Neural progenitor cell (in vitro differentiated cells): ENCODE measurements at regions not wholly inside any gene's neighbourhood (a gene's known extent, or its start where the extent isn't known, plus 50 kb on each side); places are given as distances from the start of the nearest gene placed in this dataset.
A peak's percentile ranks its signal among the peaks of the same experiment; 100 is the strongest.
"Not testable (repeated sequence)": the region's sequence is repeated elsewhere in the genome, so short reads cannot be mapped to it uniquely, and the experiment has no call there.

Source experiments
- DNase-seq: peaks from one replicate; pipeline ENCODE4 v3.0.0-alpha.2; 2016; ENCODE audit warnings: low spot score
- H2AFZ ChIP-seq: fragments of 200-600 bp; sonication (generic); replicated peaks from 2 replicates; pipeline ENCODE4 v1.6.1; 2016; ENCODE audit warnings: antibody characterized with exemption
- H3F3A ChIP-seq: fragments of 200-600 bp; sonication (generic); 2 replicates; pipeline ENCODE4 v1.6.1; 2016; ENCODE audit warnings: antibody characterized with exemption, low read depth
- H3K27ac ChIP-seq: fragments of 200-600 bp; sonication (generic); 2 replicates; pipeline ENCODE4 v1.5.1; 2016; ENCODE audit warnings: mild to moderate bottlenecking
- H3K27me3 ChIP-seq: fragments of 200-600 bp; sonication (generic); 2 replicates; pipeline ENCODE4 v1.6.1; 2016; ENCODE audit warnings: mild to moderate bottlenecking, moderate library complexity
- H3K36me3 ChIP-seq: fragments of 200-600 bp; sonication (generic); 2 replicates; pipeline ENCODE4 v1.5.1; 2016
- H3K4me1 ChIP-seq: fragments of 200-600 bp; sonication (generic); 2 replicates; pipeline ENCODE4 v1.6.1; 2016; ENCODE audit warnings: mixed run types
- H3K4me2 ChIP-seq: fragments of 200-600 bp; sonication (generic); 2 replicates; pipeline ENCODE4 v1.6.1; 2016
- H3K4me3 ChIP-seq: fragments of 200-600 bp; sonication (generic); 2 replicates; pipeline ENCODE4 v1.5.1; 2016
- H3K79me2 ChIP-seq: fragments of 200-600 bp; sonication (generic); 2 replicates; pipeline ENCODE4 v1.6.1; 2016; ENCODE audit warnings: low read depth
- H3K9ac ChIP-seq: fragments of 200-600 bp; sonication (generic); 2 replicates; pipeline ENCODE4 v1.6.1; 2016
- H3K9me3 ChIP-seq: fragments of 200-600 bp; sonication (generic); 2 replicates; pipeline ENCODE4 v1.5.1; 2016; ENCODE audit warnings: low read depth
- H4K20me1 ChIP-seq: fragments of 200-600 bp; sonication (generic); 2 replicates; pipeline ENCODE4 v1.6.1; 2016; ENCODE audit warnings: low read depth
- H3K27ac Mint-ChIP-seq: 3 replicates; pipeline ENCODE4 v1.8.0; 2021; ENCODE audit warnings: mixed read lengths
- H3K27me3 Mint-ChIP-seq: 2 replicates; pipeline ENCODE4 v1.8.0; 2022; ENCODE audit warnings: low read depth, mild to moderate bottlenecking, inconsistent platforms, moderate library complexity, mixed read lengths; ENCODE audit not compliant: insufficient read depth
- H3K36me3 Mint-ChIP-seq: 3 replicates; pipeline ENCODE4 v1.8.0; 2021; ENCODE audit warnings: mixed read lengths
- H3K4me1 Mint-ChIP-seq: 3 replicates; pipeline ENCODE4 v1.8.0; 2021; ENCODE audit warnings: mixed read lengths
- H3K4me3 Mint-ChIP-seq: 3 replicates; pipeline ENCODE4 v1.8.0; 2021; ENCODE audit warnings: mild to moderate bottlenecking, moderate library complexity, mixed read lengths
- H3K9me3 Mint-ChIP-seq: 3 replicates; pipeline ENCODE4 v1.8.0; 2020; ENCODE audit warnings: mixed read lengths
- EZH2 ChIP-seq: fragments of 200-600 bp; sonication (generic); IDR thresholded peaks from 2 replicates; pipeline ENCODE4 v1.6.1; 2017; ENCODE audit warnings: antibody characterized with exemption, mild to moderate bottlenecking, moderate library complexity
- EZH2phosphoT487 ChIP-seq: fragments of 200-600 bp; sonication (generic); IDR thresholded peaks from 2 replicates; pipeline ENCODE4 v1.6.1; 2017; ENCODE audit warnings: antibody characterized with exemption
- TF ChIP-seq, protein P1 (sequence below): fragments of 200-600 bp; sonication (generic); IDR thresholded peaks from 2 replicates; pipeline ENCODE4 v1.5.1; 2017; ENCODE audit warnings: antibody characterized with exemption, mild to moderate bottlenecking

DNA sequence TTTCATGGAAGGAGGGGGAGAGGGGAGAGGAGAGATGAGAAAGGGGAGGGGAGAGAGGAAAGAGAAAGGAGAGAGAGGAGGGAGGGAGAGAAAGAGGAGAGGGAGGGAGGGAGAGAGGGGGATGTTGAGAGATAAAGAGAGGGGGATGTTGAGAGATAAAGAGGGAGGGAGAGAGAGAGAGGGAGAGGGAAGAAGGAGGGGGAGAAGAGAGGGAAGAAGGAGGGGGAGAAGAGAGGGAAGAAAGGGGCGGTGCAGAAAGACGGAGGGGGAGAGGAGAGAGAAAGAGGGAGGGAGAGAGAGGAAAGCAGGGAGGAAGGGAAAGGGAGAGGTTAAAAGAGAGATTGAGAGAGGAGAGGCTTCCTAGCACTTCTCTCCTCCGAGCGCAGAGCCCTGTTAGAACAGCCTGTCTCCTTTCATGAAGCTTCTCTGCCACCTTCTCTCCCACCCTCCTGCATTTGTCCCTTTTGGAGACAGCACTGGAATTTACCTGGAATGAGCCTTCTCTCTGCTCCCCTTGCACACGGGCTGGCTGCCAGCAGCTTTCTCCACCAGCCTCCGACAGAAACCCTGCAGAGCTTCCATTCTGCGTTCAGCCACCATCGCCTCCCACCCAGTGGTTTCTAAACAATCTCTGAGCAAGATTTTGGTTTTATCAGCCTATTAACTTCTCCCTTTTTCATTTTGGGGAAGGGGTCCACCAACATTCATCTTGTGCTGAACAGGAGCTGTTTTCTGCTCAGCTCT, 74.0 kb upstream of the CARD11 start:
- no peak for DNase-seq
- Histone ChIP-seq H4K20me1 (no peaks in the 10 kb centered on the region), H2AFZ (peak overlapping the region; percentile 65), H3K79me2 (no peaks in the 10 kb centered on the region), H3F3A (no peaks in the 10 kb centered on the region), H3K4me3 (no peak overlapping the region), H3K27me3 (no peaks in the 10 kb centered on the region), H3K9me3 (no peaks in the 10 kb centered on the region), H3K27ac (no peak overlapping the region), H3K36me3 (no peaks in the 10 kb centered on the region), H3K9ac (no peak overlapping the region), H3K4me1 (peaks cover 4% of the 10 kb centered on the region), H3K4me2 (no peak overlapping the region)
- TF ChIP-seq EZH2phosphoT487 (no peak), EZH2 (no peak)
- TF ChIP-seq, protein P1, sequence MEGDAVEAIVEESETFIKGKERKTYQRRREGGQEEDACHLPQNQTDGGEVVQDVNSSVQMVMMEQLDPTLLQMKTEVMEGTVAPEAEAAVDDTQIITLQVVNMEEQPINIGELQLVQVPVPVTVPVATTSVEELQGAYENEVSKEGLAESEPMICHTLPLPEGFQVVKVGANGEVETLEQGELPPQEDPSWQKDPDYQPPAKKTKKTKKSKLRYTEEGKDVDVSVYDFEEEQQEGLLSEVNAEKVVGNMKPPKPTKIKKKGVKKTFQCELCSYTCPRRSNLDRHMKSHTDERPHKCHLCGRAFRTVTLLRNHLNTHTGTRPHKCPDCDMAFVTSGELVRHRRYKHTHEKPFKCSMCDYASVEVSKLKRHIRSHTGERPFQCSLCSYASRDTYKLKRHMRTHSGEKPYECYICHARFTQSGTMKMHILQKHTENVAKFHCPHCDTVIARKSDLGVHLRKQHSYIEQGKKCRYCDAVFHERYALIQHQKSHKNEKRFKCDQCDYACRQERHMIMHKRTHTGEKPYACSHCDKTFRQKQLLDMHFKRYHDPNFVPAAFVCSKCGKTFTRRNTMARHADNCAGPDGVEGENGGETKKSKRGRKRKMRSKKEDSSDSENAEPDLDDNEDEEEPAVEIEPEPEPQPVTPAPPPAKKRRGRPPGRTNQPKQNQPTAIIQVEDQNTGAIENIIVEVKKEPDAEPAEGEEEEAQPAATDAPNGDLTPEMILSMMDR: no peak
- Mint-ChIP-seq H3K4me1 (peaks cover 9% of the 10 kb centered on the region), H3K9me3 (peaks cover 34% of the 10 kb centered on the region), H3K27me3 (peaks cover 2% of the 10 kb centered on the region), H3K36me3 (peaks cover 4% of the 10 kb centered on the region), H3K4me3 (no peak overlapping the region), H3K27ac (peak overlapping the region; percentile 41)

DNA sequence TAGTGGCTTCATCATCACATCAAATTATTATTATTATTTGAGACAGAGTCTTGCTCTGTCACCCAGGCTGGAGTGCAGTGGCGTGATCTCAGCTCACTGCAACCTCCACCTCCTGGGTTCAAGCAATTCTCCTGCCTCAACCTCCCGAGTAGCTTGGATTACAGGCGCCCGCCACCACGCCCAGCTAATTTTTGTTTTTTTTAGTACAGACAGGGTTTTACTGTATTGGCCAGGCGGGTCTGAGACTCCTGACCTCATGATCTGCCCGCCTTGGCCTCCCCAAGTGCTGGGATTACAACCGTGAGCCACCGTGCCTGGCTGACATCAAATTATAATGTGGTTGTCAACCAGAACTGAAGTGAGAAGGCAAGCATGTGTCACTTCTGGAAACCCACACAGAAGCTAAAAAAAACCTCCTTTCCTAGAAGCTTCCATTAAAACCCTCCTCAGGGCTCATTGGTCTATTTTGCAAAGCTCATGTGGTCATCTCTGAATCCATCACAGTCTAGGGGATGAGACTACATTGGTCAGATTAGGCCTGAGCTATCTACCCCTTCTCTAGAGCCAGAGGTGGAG, 75.8 kb upstream of the CARD11 start:
- not testable (repeated sequence) for H3K27me3 ChIP-seq, H3K4me1 ChIP-seq, H3K27ac ChIP-seq, H4K20me1 ChIP-seq, DNase-seq, H2AFZ ChIP-seq, H3K27ac Mint-ChIP-seq, H3K9me3 ChIP-seq, H3K36me3 ChIP-seq, H3F3A ChIP-seq, H3K79me2 ChIP-seq, H3K36me3 Mint-ChIP-seq, H3K9ac ChIP-seq, H3K4me1 Mint-ChIP-seq, H3K4me3 Mint-ChIP-seq, H3K4me2 ChIP-seq, H3K4me3 ChIP-seq, H3K27me3 Mint-ChIP-seq
- H3K9me3 Mint-ChIP-seq: peaks cover 28% of the 10 kb centered on the region

DNA sequence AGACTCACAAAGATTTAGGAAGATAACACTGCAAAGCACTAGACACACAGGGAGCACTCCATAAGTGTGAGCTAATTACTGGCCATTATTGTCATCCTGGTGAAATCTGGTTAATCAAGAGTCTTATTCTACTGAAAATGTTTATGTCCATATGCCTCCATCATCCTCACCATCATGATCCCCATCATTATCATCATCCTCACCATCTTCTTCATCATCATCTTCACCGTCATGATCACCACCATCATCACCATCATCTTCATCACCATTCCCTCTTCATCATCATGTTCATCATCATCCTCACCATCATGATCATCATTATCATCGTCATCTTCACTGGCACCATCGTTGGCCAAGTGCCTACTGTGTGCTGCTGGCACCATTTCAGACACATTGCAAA, 76.3 kb upstream of the CARD11 start:
- no peak overlapping the region for H3K9ac ChIP-seq
- no peak overlapping the region for H3K4me3 ChIP-seq
- H3K27ac ChIP-seq: no peak overlapping the region
- H4K20me1 ChIP-seq: no peaks in the 10 kb centered on the region
- no peaks in the 10 kb centered on the region for H3K36me3 ChIP-seq
- no peak overlapping the region for H3K4me3 Mint-ChIP-seq
- no peaks in the 10 kb centered on the region for H3K27me3 ChIP-seq
- no peaks in the 10 kb centered on the region for H3K9me3 ChIP-seq
- no peaks in the 10 kb centered on the region for H3F3A ChIP-seq
- peaks cover 26% of the 10 kb centered on the region for H3K9me3 Mint-ChIP-seq
- no peak overlapping the region for H3K4me2 ChIP-seq
- no peak overlapping the region for H3K27ac Mint-ChIP-seq
- peaks cover 4% of the 10 kb centered on the region for H3K4me1 ChIP-seq
- no peak for DNase-seq
- TF ChIP-seq EZH2 (no peak), EZH2phosphoT487 (no peak)
- TF ChIP-seq, protein P1: no peak
- H3K36me3 Mint-ChIP-seq: peaks cover 4% of the 10 kb centered on the region
- H3K79me2 ChIP-seq: no peaks in the 10 kb centered on the region
- H2AFZ ChIP-seq: no peak overlapping the region
- H3K27me3 Mint-ChIP-seq: peaks cover 5% of the 10 kb centered on the region
- peaks cover 9% of the 10 kb centered on the region for H3K4me1 Mint-ChIP-seq

DNA sequence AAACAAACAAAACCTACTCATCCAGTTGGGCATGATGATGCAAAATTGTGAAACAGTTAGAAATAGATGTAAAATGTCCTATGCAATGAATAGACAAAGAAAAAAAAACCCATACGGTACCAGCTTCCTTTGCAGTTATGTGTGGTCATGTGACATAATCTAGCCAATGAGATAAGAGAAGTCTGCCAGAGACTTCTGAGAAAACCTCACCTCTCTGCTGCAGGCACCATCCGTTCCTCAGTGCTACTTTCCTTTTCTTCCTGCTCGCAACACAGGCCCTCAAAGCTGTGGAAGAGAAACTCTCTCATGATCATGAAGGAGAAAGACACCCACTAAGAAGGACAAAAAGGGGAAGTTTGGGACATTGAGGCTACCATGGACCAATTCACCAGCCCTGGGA, 76.8 kb upstream of the CARD11 start:
- Mint-ChIP-seq H3K9me3 (peaks cover 22% of the 10 kb centered on the region), H3K4me1 (peaks cover 9% of the 10 kb centered on the region), H3K27me3 (peaks cover 5% of the 10 kb centered on the region)

More for the DNA sequence above, 76.8 kb upstream of the CARD11 start:
- Histone ChIP-seq H3K36me3 (no peaks in the 10 kb centered on the region), H3K4me1 (peaks cover 4% of the 10 kb centered on the region), H3K4me3 (no peak overlapping the region), H3K9me3 (no peaks in the 10 kb centered on the region), H4K20me1 (no peaks in the 10 kb centered on the region), H3F3A (no peaks in the 10 kb centered on the region), H3K27ac (no peak overlapping the region), H3K27me3 (no peaks in the 10 kb centered on the region), H3K9ac (no peak overlapping the region), H2AFZ (no peak overlapping the region), H3K79me2 (no peaks in the 10 kb centered on the region), H3K4me2 (no peak overlapping the region)
- Mint-ChIP-seq H3K4me3 (no peak overlapping the region), H3K27ac (no peak overlapping the region), H3K36me3 (peaks cover 4% of the 10 kb centered on the region)
- no peak for TF ChIP-seq EZH2
- no peak for DNase-seq
